GM23338 (cell line): ENCODE measurements at regions not wholly inside any gene's neighbourhood (a gene's known extent, or its start where the extent isn't known, plus 50 kb on each side); places are given as distances from the start of the nearest gene placed in this dataset.
"Not testable (repeated sequence)": the region's sequence is repeated elsewhere in the genome, so short reads cannot be mapped to it uniquely, and the experiment has no call there.

Experiments
- ATAC-seq: fragments of 200-7000 bp; cut with Tn5 transposase; 3 replicates; pipeline ENCODE4 v1.9.1; 2020
- DNase-seq: peaks from one replicate; pipeline ENCODE4 v3.0.0-alpha.2; 2015; ENCODE audit warnings: low spot score
- H2AFZ ChIP-seq: fragments of 200-600 bp; sonication (generic); 2 replicates; pipeline ENCODE4 v1.8.0; 2016; ENCODE audit warnings: antibody characterized with exemption, mild to moderate bottlenecking, moderate library complexity
- H3F3A ChIP-seq: fragments of 200-600 bp; sonication (generic); replicated peaks from 2 replicates; pipeline ENCODE4 v1.8.0; 2017; ENCODE audit warnings: antibody characterized with exemption, mixed run types, low read depth
- H3K27ac ChIP-seq: fragments of 200-600 bp; sonication (generic); 2 replicates; pipeline ENCODE4 v1.6.1; 2016; ENCODE audit warnings: low read depth
- H3K27me3 ChIP-seq: fragments of 200-600 bp; sonication (generic); 2 replicates; pipeline ENCODE4 v1.8.0; 2016; ENCODE audit warnings: mild to moderate bottlenecking, mixed run types, moderate library complexity; ENCODE audit not compliant: insufficient read depth
- H3K36me3 ChIP-seq: fragments of 200-600 bp; sonication (generic); 2 replicates; pipeline ENCODE4 v1.8.0; 2016; ENCODE audit warnings: mild to moderate bottlenecking; ENCODE audit not compliant: insufficient read depth
- H3K4me1 ChIP-seq: fragments of 200-600 bp; sonication (generic); 2 replicates; pipeline ENCODE4 v1.8.0; 2016; ENCODE audit warnings: mild to moderate bottlenecking, moderate library complexity; ENCODE audit not compliant: insufficient read depth
- H3K4me2 ChIP-seq: fragments of 200-600 bp; sonication (generic); 2 replicates; pipeline ENCODE4 v1.7.1; 2017; ENCODE audit warnings: mixed run types
- H3K4me3 ChIP-seq: fragments of 200-600 bp; sonication (generic); 2 replicates; pipeline ENCODE4 v1.6.1; 2016; ENCODE audit warnings: mixed run types
- H3K79me2 ChIP-seq: fragments of 200-600 bp; sonication (generic); replicated peaks from 2 replicates; pipeline ENCODE4 v1.8.0; 2017; ENCODE audit warnings: mild to moderate bottlenecking; ENCODE audit not compliant: insufficient read depth
- H3K9me2 ChIP-seq: fragments of 200-600 bp; sonication (generic); 2 replicates; pipeline ENCODE4 v1.8.0; 2017; ENCODE audit not compliant: insufficient read depth
- H4K20me1 ChIP-seq: fragments of 200-600 bp; sonication (generic); replicated peaks from 2 replicates; pipeline ENCODE4 v1.8.0; 2017; ENCODE audit warnings: mild to moderate bottlenecking; ENCODE audit not compliant: insufficient read depth
- H3K27ac Mint-ChIP-seq: 2 replicates; pipeline ENCODE4 v1.8.0; 2020; ENCODE audit warnings: inconsistent platforms, mild to moderate bottlenecking, moderate library complexity, mixed read lengths
- H3K27me3 Mint-ChIP-seq: 3 replicates; pipeline ENCODE4 v1.8.0; 2022; ENCODE audit warnings: low read depth, mild to moderate bottlenecking, moderate library complexity, mixed read lengths, inconsistent platforms; ENCODE audit not compliant: insufficient read depth, poor library complexity
- H3K36me3 Mint-ChIP-seq: 3 replicates; pipeline ENCODE4 v1.8.0; 2021; ENCODE audit warnings: low read depth, mild to moderate bottlenecking, inconsistent platforms, moderate library complexity, mixed read lengths
- H3K4me1 Mint-ChIP-seq: 3 replicates; pipeline ENCODE4 v1.8.0; 2020; ENCODE audit warnings: mild to moderate bottlenecking, inconsistent platforms, mixed read lengths
- H3K4me3 Mint-ChIP-seq: 3 replicates; pipeline ENCODE4 v1.8.0; 2021; ENCODE audit warnings: moderate library complexity, mild to moderate bottlenecking, inconsistent platforms, mixed read lengths
- H3K9me3 Mint-ChIP-seq: 3 replicates; pipeline ENCODE4 v1.8.0; 2020; ENCODE audit warnings: moderate library complexity, mild to moderate bottlenecking, inconsistent platforms, mixed read lengths
- EZH2phosphoT487 ChIP-seq: fragments of 200-600 bp; sonication (generic); IDR thresholded peaks from one replicate; pipeline ENCODE4 v1.8.1; 2018; ENCODE audit warnings: antibody characterized with exemption; ENCODE audit not compliant: unreplicated experiment
- JUNB ChIP-seq: IDR thresholded peaks from one replicate; pipeline ENCODE4 v1.6.1; 2016; ENCODE audit warnings: antibody characterized with exemption; ENCODE audit not compliant: unreplicated experiment
- POLR2AphosphoS5 ChIP-seq: IDR thresholded peaks from 2 replicates; pipeline ENCODE4 v1.6.1; 2016; ENCODE audit warnings: antibody characterized with exemption, low read depth
- TF ChIP-seq, protein P1 (sequence below): fragments of 250-450 bp; sonication (Bioruptor Pico); IDR thresholded peaks from 2 replicates; pipeline ENCODE4 v1.5.0; 2020; ENCODE audit warnings: mild to moderate bottlenecking, moderate library complexity
- TF ChIP-seq, protein P2 (sequence below): IDR thresholded peaks from one replicate; pipeline ENCODE4 v1.6.1; 2018; ENCODE audit warnings: antibody characterized with exemption; ENCODE audit not compliant: unreplicated experiment

DNA sequence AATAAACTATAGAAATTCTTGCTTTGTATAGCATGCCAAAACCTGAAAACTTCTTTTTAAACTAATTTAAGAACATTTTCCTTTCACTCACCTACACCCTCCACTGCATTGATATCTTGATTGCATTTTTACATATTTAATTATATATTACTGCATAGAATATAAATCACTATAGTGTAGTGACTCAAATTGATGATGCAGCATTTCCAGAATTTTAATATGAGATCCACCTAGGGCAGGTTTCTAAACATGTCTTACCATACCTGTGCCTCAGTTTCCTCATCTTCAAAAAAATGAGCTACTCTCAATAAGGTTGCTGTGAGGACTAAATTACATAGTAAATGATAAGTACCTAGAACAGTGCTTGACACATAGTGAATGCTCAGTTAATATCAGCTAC, 881.5 kb downstream of the RPS29 start (continued):
- TF ChIP-seq, protein P1, sequence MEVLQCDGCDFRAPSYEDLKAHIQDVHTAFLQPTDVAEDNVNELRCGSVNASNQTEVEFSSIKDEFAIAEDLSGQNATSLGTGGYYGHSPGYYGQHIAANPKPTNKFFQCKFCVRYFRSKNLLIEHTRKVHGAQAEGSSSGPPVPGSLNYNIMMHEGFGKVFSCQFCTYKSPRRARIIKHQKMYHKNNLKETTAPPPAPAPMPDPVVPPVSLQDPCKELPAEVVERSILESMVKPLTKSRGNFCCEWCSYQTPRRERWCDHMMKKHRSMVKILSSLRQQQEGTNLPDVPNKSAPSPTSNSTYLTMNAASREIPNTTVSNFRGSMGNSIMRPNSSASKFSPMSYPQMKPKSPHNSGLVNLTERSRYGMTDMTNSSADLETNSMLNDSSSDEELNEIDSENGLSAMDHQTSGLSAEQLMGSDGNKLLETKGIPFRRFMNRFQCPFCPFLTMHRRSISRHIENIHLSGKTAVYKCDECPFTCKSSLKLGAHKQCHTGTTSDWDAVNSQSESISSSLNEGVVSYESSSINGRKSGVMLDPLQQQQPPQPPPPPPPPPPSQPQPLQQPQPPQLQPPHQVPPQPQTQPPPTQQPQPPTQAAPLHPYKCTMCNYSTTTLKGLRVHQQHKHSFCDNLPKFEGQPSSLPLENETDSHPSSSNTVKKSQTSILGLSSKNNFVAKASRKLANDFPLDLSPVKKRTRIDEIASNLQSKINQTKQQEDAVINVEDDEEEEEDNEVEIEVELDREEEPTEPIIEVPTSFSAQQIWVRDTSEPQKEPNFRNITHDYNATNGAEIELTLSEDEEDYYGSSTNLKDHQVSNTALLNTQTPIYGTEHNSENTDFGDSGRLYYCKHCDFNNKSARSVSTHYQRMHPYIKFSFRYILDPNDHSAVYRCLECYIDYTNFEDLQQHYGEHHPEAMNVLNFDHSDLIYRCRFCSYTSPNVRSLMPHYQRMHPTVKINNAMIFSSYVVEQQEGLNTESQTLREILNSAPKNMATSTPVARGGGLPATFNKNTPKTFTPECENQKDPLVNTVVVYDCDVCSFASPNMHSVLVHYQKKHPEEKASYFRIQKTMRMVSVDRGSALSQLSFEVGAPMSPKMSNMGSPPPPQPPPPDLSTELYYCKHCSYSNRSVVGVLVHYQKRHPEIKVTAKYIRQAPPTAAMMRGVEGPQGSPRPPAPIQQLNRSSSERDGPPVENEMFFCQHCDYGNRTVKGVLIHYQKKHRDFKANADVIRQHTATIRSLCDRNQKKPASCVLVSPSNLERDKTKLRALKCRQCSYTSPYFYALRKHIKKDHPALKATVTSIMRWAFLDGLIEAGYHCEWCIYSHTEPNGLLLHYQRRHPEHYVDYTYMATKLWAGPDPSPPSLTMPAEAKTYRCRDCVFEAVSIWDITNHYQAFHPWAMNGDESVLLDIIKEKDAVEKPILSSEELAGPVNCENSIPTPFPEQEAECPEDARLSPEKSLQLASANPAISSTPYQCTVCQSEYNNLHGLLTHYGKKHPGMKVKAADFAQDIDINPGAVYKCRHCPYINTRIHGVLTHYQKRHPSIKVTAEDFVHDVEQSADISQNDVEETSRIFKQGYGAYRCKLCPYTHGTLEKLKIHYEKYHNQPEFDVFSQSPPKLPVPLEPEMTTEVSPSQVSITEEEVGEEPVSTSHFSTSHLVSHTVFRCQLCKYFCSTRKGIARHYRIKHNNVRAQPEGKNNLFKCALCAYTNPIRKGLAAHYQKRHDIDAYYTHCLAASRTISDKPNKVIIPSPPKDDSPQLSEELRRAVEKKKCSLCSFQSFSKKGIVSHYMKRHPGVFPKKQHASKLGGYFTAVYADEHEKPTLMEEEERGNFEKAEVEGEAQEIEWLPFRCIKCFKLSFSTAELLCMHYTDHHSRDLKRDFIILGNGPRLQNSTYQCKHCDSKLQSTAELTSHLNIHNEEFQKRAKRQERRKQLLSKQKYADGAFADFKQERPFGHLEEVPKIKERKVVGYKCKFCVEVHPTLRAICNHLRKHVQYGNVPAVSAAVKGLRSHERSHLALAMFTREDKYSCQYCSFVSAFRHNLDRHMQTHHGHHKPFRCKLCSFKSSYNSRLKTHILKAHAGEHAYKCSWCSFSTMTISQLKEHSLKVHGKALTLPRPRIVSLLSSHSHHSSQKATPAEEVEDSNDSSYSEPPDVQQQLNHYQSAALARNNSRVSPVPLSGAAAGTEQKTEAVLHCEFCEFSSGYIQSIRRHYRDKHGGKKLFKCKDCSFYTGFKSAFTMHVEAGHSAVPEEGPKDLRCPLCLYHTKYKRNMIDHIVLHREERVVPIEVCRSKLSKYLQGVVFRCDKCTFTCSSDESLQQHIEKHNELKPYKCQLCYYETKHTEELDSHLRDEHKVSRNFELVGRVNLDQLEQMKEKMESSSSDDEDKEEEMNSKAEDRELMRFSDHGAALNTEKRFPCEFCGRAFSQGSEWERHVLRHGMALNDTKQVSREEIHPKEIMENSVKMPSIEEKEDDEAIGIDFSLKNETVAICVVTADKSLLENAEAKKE (CRISPR knock-in tag): no peak
- TF ChIP-seq EZH2phosphoT487: no peak

DNA sequence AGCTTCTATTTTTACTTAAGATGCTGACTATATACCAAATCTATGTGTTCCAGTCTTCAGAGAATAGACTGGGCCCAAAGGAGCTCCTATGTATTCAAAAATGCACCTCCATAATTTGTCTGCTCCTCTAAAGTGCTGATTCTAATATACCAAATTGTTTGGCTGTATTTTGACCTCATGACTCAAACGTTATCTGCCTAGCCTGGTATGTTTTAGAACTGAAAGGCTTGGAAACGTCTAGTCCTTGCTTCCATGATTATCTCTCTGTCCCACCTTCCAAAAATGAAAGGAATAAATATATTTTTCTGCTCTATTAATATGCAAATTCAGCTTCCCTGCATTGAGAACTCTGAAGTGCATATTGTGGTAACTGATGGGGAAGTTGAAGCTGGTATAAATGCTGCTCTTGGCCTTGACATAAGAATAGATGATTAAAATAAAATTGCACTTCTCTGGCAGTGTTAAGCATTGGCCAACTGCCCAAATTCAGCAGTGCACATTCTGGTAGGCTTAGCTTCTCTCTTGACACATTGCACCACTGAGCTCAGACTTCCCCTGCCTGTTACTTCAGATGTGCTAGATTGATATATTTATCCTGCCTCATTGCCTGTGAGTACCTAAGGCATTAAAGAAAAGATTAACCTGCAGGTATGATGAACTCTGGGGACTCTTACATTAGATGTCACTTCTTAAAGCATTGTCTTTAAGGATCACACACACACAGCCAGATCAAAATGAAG, 882.3 kb downstream of the RPS29 start:
- H3K9me2 ChIP-seq: no peaks in the 10 kb centered on the region
- no peak overlapping the region for H3K27ac ChIP-seq
- H3K4me3 ChIP-seq: no peak overlapping the region
- no peak overlapping the region for H3K4me2 ChIP-seq
- H3K27me3 Mint-ChIP-seq: peaks cover 2% of the 10 kb centered on the region
- ATAC-seq: no peak
- H3F3A ChIP-seq: no peaks in the 10 kb centered on the region
- H2AFZ ChIP-seq: no peak overlapping the region
- H3K27me3 ChIP-seq: no peaks in the 10 kb centered on the region
- TF ChIP-seq, protein P2, sequence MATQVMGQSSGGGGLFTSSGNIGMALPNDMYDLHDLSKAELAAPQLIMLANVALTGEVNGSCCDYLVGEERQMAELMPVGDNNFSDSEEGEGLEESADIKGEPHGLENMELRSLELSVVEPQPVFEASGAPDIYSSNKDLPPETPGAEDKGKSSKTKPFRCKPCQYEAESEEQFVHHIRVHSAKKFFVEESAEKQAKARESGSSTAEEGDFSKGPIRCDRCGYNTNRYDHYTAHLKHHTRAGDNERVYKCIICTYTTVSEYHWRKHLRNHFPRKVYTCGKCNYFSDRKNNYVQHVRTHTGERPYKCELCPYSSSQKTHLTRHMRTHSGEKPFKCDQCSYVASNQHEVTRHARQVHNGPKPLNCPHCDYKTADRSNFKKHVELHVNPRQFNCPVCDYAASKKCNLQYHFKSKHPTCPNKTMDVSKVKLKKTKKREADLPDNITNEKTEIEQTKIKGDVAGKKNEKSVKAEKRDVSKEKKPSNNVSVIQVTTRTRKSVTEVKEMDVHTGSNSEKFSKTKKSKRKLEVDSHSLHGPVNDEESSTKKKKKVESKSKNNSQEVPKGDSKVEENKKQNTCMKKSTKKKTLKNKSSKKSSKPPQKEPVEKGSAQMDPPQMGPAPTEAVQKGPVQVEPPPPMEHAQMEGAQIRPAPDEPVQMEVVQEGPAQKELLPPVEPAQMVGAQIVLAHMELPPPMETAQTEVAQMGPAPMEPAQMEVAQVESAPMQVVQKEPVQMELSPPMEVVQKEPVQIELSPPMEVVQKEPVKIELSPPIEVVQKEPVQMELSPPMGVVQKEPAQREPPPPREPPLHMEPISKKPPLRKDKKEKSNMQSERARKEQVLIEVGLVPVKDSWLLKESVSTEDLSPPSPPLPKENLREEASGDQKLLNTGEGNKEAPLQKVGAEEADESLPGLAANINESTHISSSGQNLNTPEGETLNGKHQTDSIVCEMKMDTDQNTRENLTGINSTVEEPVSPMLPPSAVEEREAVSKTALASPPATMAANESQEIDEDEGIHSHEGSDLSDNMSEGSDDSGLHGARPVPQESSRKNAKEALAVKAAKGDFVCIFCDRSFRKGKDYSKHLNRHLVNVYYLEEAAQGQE: no peak
- TF ChIP-seq POLR2AphosphoS5 (no peak), JUNB (no peak)
- H3K36me3 Mint-ChIP-seq: no peaks in the 10 kb centered on the region
- peaks cover 16% of the 10 kb centered on the region; the same call in 2 of the 3 replicates for H3K9me3 Mint-ChIP-seq
- H3K4me3 Mint-ChIP-seq: no peak overlapping the region
- H3K4me1 Mint-ChIP-seq: peaks cover 6% of the 10 kb centered on the region; the same call in 1 of the 3 replicates
- no peaks in the 10 kb centered on the region for H3K36me3 ChIP-seq
- H4K20me1 ChIP-seq: no peaks in the 10 kb centered on the region
- H3K79me2 ChIP-seq: no peaks in the 10 kb centered on the region
- DNase-seq: no peak
- no peak overlapping the region for H3K27ac Mint-ChIP-seq
- no peaks in the 10 kb centered on the region for H3K4me1 ChIP-seq

DNA sequence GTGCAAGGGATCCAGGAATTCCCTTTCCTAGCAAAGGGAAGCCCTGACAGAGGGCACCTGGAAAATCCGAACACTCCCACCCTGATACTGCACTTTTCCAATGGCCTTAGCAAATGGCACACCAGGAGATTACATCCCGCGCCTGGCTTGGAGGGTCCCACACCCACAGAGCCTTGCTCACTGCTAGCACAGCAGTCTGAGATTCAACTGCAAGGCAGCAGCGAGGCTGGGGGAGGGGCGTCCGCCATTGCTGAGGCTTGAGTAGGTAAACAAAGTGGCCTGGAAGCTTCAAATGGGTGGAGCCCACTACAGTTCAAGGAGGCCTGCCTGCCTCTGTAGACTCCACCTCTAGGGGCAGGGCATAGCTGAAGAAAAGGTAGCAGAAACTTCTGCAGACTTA, 888.8 kb downstream of the RPS29 start:
- H3K27ac Mint-ChIP-seq, H3F3A ChIP-seq, H3K4me1 ChIP-seq, H3K27ac ChIP-seq, H3K4me1 Mint-ChIP-seq, H3K36me3 ChIP-seq, H3K9me2 ChIP-seq, H3K79me2 ChIP-seq, H4K20me1 ChIP-seq, H3K36me3 Mint-ChIP-seq, H3K27me3 Mint-ChIP-seq, H3K4me2 ChIP-seq, H2AFZ ChIP-seq, ATAC-seq, H3K4me3 Mint-ChIP-seq, H3K4me3 ChIP-seq, H3K27me3 ChIP-seq: not testable (repeated sequence)
- H3K9me3 Mint-ChIP-seq: peaks cover 19% of the 10 kb centered on the region; the same call in 2 of the 3 replicates
- peak; percentile 6 for DNase-seq
